GM19463 (cell line): ENCODE measurements at regions not wholly inside any gene's neighbourhood (a gene's known extent, or its start where the extent isn't known, plus 50 kb on each side); places are given as distances from the start of the nearest gene placed in this dataset.

Experiments
- ATAC-seq: cut with Tn5 transposase; IDR thresholded peaks from one replicate; pipeline ENCODE4 v1.9.1; 2021; ENCODE audit warnings: mild to moderate bottlenecking, moderate library complexity; ENCODE audit not compliant: unreplicated experiment

DNA sequence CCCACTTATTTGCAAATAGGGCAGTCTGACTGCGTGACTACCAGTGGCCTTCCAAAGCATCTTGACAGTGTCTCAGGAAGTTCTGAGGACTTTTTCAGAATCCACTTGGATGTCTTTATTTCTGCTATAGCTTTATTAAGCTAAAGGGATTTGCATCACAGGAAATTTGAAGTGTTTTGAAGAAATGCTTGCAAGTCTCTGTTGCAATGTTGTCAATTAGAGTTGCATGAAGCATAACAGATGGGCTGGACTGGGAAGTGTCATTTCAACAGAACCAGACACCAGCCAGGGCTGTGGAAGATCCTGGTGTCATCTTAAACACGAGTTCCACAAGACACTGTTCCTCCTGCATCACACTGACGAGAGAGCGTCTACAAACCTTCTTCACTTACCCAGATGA is 224.5 kb downstream of the EN1 start:
- no peak for ATAC-seq

GRCh38 chr2:118622108-118622507 is 225.3 kb downstream of the EN1 start:
- ATAC-seq: no peak

- ATAC-seq: no peak
Observed at GRCh38 chr2:118618279-118618678, 229.2 kb downstream of the EN1 start.

- ATAC-seq: no peak
Observed at GRCh38 chr2:118616432-118616831, 231.0 kb downstream of the EN1 start.

DNA sequence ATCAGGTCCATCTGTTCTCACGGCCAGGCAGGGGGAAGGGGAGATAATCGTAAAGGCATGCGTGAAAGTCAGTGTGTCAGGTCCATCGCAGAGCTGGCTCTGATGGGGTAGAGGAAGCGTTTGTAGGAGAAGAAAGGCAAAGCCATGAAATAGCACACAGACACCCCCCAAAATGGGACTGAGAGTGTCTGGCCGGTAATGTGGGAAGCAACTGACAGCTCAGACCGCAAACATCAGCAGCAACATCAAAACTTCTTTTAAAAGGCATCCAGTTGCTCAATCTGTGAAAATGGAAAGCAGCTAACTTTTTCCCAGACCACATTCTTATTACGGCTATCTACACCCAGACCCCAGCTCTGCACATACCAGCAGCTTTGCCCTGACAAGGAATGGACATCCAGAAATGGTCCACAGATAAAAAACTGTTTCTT is 232.6 kb downstream of the EN1 start:
- ATAC-seq: no peak

- no peak for ATAC-seq
Observed at GRCh38 chr2:118613737-118614136, 233.7 kb downstream of the EN1 start.

DNA sequence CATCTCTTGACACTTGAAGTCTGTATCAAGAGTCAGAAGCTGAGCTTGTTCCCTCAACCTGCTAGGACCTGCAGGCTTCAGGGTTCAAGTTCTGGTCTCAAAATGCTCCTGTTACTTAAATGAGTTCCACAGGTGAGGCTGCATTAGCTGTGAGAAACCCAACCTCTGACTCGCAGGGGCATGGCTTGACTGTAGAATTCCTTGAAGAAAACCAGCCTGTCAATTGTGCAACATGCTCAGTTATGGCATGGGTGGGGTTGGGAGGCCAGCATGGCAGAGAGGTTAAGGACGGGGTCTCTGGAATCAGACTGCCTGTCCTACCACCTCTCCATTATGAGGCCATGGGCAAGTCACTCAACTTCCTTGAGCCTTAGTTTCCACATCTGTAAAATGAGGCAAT is 235.8 kb downstream of the EN1 start:
- no peak for ATAC-seq

GRCh38 chr2:118609138-118609537 is 238.3 kb downstream of the EN1 start:
- no peak for ATAC-seq

DNA sequence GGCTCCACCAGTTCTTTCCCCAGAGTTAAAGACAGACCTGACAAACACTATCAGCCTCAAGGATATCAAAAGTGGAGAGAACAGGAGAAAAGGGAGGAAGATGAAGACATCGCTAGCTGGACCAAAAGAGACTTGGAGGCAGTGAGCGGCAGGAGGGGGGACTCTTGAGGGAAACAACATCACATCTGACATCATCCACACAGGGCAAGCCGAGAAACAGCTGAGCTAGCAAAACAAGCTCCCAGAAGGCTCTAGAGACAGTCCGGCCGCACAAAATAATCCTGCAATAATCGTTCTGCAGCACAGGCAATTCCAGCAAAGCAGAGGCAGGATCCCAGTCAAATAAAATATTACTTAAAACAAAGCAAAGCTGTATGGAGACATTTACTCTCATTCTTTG is 239.8 kb downstream of the EN1 start:
- ATAC-seq: no peak

GRCh38 chr2:118604811-118605210 is 242.6 kb downstream of the EN1 start:
- ATAC-seq: no peak

DNA sequence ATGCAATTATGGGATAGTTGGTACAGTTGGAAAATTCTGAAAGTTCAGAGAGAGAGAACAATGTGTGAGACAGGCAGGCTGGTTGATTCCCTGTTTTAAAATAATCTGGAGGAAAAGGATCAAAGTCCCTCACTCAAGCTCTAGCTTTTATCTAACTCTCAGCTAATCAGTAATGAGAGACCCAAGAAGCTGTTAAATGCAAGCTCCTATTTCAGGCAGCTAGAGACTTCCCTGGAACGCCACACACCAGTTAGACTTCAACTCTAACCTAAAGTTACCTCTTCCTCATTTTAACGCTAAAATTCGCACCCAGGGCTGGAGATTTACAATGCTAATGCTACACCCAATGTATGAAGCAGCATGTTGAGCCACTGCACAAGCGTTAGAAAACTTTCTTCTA is 243.1 kb downstream of the EN1 start:
- no peak for ATAC-seq

DNA sequence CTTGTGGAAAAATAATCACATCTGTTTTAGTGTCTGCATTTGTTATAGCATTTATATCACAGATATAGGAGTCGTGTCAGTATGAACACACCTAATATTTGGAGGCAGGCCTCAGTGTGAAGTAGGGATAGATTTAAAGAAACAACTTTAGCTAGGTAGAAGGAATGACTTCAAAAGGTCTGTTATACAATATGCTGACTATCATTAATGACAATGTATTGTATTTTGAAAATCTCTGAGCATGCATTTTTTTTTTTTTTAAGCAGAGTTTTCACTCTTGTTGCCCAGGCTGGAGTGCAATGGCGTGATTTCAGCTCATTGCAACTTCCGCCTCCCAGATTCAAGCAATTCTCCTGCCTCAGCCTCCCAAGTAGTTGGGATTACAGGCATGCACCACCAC is 248.3 kb downstream of the EN1 start:
- no peak for ATAC-seq

DNA sequence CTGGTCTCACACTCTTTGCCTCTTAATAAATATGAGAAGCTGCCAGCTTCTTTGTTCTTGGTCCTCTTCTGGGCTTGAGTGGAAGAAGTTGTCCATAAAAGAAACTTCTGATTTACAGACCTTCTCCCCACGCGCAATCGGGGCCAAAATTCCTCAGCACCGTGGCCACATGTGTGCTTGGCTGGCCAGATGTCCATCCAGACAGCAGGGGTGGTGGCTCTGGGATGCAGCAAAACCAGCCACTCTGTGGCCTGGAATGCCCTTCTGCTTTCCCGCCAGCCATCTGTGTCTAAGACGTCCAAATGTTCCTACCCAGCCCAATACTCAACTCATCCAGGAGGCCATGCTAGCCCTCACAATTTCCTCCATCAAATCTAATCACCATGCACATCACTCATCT is 250.8 kb downstream of the EN1 start:
- ATAC-seq: no peak

DNA sequence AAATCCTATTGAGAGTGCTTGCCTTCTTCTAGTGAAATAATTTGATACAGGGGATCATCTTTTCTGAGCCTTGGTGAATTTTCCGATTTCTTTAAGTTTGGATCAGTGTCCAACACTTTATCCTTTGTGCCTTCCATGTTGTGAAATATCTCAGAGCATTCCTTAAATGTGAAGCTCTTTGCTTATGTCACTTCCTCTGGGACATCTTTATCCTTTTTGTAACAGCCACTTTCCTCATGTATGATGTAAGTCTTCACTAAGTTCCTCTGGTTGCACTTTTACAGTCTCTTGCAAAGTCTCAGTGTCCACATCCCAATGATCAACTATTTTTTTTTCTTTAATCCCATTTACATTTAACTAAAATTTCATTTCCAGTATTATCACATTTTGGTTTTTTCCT is 254.2 kb downstream of the EN1 start:
- no peak for ATAC-seq

DNA sequence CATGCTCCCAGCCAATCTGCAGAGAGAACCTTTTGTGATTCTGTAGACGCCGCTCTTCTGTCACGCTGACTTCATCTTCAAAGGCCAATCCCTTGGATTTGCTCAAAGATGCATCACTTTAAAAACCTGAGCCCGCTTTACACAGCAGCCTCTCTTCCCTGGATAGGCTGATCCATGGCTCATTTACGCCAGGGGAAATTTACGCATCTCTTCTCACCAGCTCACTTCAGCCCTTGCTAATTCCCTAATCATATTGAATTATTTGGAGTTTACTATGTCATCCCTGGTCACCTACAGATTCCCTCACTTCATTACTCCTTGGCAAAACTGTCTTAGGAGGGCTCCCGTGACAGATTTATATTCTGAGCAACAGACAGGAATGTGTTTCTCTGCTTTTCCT is 256.2 kb downstream of the EN1 start:
- ATAC-seq: no peak

- no peak for ATAC-seq
Observed at GRCh38 chr2:118589721-118590120, 257.7 kb downstream of the EN1 start.

DNA sequence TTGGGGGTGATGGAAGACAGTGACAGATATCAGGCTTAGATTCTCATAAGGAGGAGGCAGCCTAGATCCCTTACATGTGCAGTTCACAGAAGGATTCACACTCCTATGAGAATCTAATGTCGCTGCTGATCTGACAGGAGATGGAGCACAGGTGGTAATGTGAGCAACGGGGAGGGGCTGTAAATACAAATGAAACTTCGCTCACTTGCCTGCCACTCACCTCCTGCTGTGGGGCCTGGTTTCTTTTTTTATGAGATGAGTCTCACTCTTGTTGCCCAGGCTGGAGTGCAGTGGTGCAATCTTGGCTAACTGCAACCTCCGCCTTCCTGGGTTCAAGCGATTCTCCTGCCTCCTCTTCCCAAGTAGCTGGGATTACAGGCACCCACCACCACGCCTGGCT is 258.6 kb downstream of the EN1 start:
- ATAC-seq: no peak

DNA sequence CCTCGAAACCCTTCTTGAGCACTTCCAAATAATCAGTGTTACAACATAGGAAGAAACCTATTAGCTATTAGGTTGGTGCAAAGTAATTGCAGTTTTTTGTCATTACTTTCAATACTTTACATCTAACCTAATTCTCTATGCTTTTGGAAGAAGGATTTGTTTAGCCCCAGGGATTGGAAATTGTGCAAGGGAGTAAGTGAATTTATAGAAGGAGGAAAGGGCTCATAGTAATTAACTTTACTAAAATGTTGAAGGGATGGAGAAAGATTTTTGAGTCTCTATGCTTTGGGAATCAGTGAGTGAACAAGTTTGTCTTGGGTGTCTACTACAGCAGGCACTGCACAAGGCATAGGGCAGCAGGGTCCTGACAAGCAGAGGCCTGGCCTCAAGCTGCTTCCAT is 261.1 kb downstream of the EN1 start:
- ATAC-seq: no peak

GRCh38 chr2:118584877-118585276 is 262.6 kb downstream of the EN1 start:
- ATAC-seq: no peak

DNA sequence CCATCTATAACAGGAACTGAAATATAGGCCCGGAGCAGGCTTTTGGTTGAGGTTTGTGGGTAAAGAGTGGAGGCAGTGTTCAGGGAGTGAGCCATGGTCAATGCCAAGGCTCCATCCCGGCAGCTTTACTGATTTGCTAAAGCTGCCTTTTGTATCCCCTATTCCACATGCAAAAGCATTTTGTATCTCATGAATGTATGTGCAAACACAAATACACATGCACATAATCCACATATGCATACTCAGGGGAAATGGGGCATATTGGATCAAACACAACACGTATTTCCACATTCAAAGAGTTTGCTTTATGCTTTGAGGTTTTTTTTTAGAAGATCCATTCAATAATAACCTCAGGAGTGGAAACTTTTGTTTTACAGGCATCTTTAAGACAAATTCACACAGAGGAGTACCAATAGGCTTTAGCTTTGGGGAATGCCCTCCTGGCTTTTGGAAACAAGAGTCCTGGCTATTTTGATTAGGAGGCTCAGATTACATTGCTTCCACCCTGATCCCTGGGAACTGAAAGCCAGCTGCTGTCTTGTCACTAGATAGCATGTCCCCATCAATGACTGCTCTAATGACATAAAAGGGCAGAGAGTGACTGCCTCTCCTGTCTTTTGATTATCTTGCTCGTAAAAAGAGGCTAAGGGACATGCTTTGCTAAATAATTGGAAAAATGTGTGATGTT is 263.2 kb downstream of the EN1 start:
- no peak for ATAC-seq

DNA sequence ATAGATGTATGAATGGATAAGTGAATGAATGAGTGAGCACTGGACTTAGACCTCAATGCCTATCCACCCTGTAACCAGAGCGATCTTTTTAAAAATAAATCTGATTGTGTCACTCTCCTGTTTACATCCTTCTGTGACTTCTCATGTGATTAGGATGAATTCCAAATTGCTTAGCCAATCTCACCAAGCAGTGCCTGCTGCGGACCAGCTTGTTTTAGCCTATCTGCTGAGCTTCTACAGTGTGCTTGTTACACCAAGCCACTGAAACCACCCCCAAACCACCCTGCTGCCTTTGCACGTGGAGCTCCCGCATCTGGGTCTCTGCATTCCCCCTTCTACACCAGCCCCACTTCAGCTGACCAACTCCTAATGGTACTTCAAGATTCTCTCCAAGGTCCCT is 265.4 kb downstream of the EN1 start:
- ATAC-seq: no peak

GRCh38 chr2:118580651-118581050 is 266.8 kb downstream of the EN1 start:
- ATAC-seq: no peak

- no peak for ATAC-seq
Observed at GRCh38 chr2:118580107-118580506, 267.3 kb downstream of the EN1 start.
